HT-29 (cell line): ENCODE measurements at regions not wholly inside any gene's neighbourhood (a gene's known extent, or its start where the extent isn't known, plus 50 kb on each side); places are given as distances from the start of the nearest gene placed in this dataset.
"Not testable (repeated sequence)": the region's sequence is repeated elsewhere in the genome, so short reads cannot be mapped to it uniquely, and the experiment has no call there.

Source experiments
- DNase-seq: peaks from one replicate; pipeline ENCODE4 v3.0.0-alpha.2; 2015; ENCODE audit warnings: low spot score

- DNase-seq: no peak
These were observed 217.2 kb downstream of the IRX2 start for GRCh38 chr5:2534251-2534650.

- not testable (repeated sequence) for DNase-seq
These were observed 217.6 kb downstream of the IRX2 start for GRCh38 chr5:2533848-2534247.

- DNase-seq: no peak
These were observed 218.7 kb downstream of the IRX2 start for GRCh38 chr5:2532809-2533208.

GRCh38 chr5:2531318-2531717 is 220.2 kb downstream of the IRX2 start:
- DNase-seq: no peak

- DNase-seq: no peak
These were observed 220.9 kb downstream of the IRX2 start for GRCh38 chr5:2530609-2531008.

- no peak for DNase-seq
These were observed 221.9 kb downstream of the IRX2 start for GRCh38 chr5:2529371-2530092.

GRCh38 chr5:2525351-2525750 is 226.1 kb downstream of the IRX2 start:
- no peak for DNase-seq

GRCh38 chr5:2524620-2525019 is 226.9 kb downstream of the IRX2 start:
- no peak for DNase-seq

GRCh38 chr5:2523180-2523579 is 228.3 kb downstream of the IRX2 start:
- no peak for DNase-seq

GRCh38 chr5:2522372-2522771 is 229.1 kb downstream of the IRX2 start:
- no peak for DNase-seq

- no peak for DNase-seq
These were observed 232.3 kb downstream of the IRX2 start for GRCh38 chr5:2519153-2519552.

- DNase-seq: no peak
These were observed 234.0 kb downstream of the IRX2 start for GRCh38 chr5:2517451-2517850.

- no peak for DNase-seq
These were observed 236.2 kb downstream of the IRX2 start for GRCh38 chr5:2515180-2515764.

- no peak for DNase-seq
These were observed 237.0 kb downstream of the IRX2 start for GRCh38 chr5:2514484-2514883.

- DNase-seq: no peak
These were observed 239.8 kb downstream of the IRX2 start for GRCh38 chr5:2511706-2512105.

GRCh38 chr5:2511126-2511525 is 240.4 kb downstream of the IRX2 start:
- DNase-seq: no peak

GRCh38 chr5:2509527-2509926 is 241.9 kb downstream of the IRX2 start:
- DNase-seq: no peak

GRCh38 chr5:2508514-2508913 is 243.0 kb downstream of the IRX2 start:
- no peak for DNase-seq

- DNase-seq: no peak
These were observed 243.9 kb downstream of the IRX2 start for GRCh38 chr5:2507611-2508010.

GRCh38 chr5:2506603-2507002 is 244.9 kb downstream of the IRX2 start:
- no peak for DNase-seq

- DNase-seq: no peak
These were observed 246.3 kb downstream of the IRX2 start for GRCh38 chr5:2505217-2505616.

GRCh38 chr5:2502970-2503594 is 248.4 kb downstream of the IRX2 start:
- DNase-seq: no peak

- DNase-seq: no peak
These were observed 251.6 kb downstream of the IRX2 start for GRCh38 chr5:2499917-2500316.
